ENCODE measurements at regions not wholly inside any gene's neighbourhood (a gene's known extent, or its start where the extent isn't known, plus 50 kb on each side); places are given as distances from the start of the nearest gene placed in this dataset.

- Histone ChIP-seq H3K27me3 (ENCODE audit: insufficient read depth, low read depth) (no peaks in the 10 kb centered on the region), H3K4me3 (IDR thresholded peaks at IDR 0.05; ENCODE audit: insufficient read depth, low read depth, low read length) (no peak overlapping the region), H3K9ac (no peak overlapping the region), H2AFZ (ENCODE audit: low read depth) (no peak overlapping the region), H3K36me3 (ENCODE audit: insufficient read depth) (no peaks in the 10 kb centered on the region; the same call in 1 of the 2 replicates), H3K27ac (no peak overlapping the region), H4K20me1 (ENCODE audit: insufficient read depth) (no peaks in the 10 kb centered on the region), H3K4me1 (ENCODE audit: low read depth, poor library complexity, severe bottlenecking) (no peaks in the 10 kb centered on the region), H3K79me2 (ENCODE audit: insufficient read depth, low read depth) (no peaks in the 10 kb centered on the region), H3K4me2 (no peak overlapping the region)
- TF ChIP-seq CTCF (conservative IDR thresholded peaks at IDR 0.05; ENCODE audit: low read depth, low read length) = no peak
Observed at GRCh38 chr18:30066288-30066687, 976.3 kb downstream of the DSC3 start.

GRCh38 chr18:30057398-30057797 lies 985.1 kb downstream of the DSC3 start:
- H3K4me3 ChIP-seq (IDR thresholded peaks at IDR 0.05; ENCODE audit: insufficient read depth, low read depth, low read length) = no peak overlapping the region
- no peak overlapping the region for H3K4me2 ChIP-seq
- no peak overlapping the region for H3K27ac ChIP-seq
- TF ChIP-seq CTCF (conservative IDR thresholded peaks at IDR 0.05; ENCODE audit: low read depth, low read length) = no peak
- H3K4me1 ChIP-seq (ENCODE audit: low read depth, poor library complexity, severe bottlenecking) = no peaks in the 10 kb centered on the region
- H3K9ac ChIP-seq = no peak overlapping the region
- no peaks in the 10 kb centered on the region for H4K20me1 ChIP-seq (ENCODE audit: insufficient read depth)
- H3K27me3 ChIP-seq (ENCODE audit: insufficient read depth, low read depth) = no peaks in the 10 kb centered on the region
- no peaks in the 10 kb centered on the region for H3K79me2 ChIP-seq (ENCODE audit: insufficient read depth, low read depth)
- no peaks in the 10 kb centered on the region for H3K36me3 ChIP-seq (ENCODE audit: insufficient read depth)
- H2AFZ ChIP-seq (ENCODE audit: low read depth) = no peak overlapping the region

DNA sequence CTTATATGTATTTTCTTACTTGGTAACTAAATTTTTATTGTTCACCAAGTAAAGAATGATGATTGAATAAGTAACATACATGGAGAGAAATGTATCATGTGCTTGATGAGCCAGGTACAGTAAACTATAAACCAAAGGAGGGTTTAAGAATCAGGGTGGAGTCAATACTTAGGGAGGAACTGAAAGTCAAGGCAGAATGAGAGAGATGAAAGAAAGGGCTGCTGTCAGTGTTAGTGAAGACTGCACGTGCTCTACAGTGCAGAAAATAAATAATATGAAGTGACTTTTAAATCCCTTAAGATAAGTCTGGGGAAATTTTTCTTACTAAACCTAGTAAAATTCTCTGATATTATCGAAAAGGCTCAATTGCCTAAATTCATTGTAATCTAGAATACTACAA lies 986.0 kb downstream of the DSC3 start:
- H3K4me1 ChIP-seq (ENCODE audit: low read depth, poor library complexity, severe bottlenecking) = no peaks in the 10 kb centered on the region
- H3K36me3 ChIP-seq (ENCODE audit: insufficient read depth) = no peaks in the 10 kb centered on the region
- no peaks in the 10 kb centered on the region for H3K79me2 ChIP-seq (ENCODE audit: insufficient read depth, low read depth)
- no peak for TF ChIP-seq CTCF (conservative IDR thresholded peaks at IDR 0.05; ENCODE audit: low read depth, low read length)
- no peak overlapping the region for H3K9ac ChIP-seq
- H2AFZ ChIP-seq (ENCODE audit: low read depth) = no peak overlapping the region
- H4K20me1 ChIP-seq (ENCODE audit: insufficient read depth) = no peaks in the 10 kb centered on the region
- no peak overlapping the region for H3K4me2 ChIP-seq
- no peak overlapping the region for H3K4me3 ChIP-seq (IDR thresholded peaks at IDR 0.05; ENCODE audit: insufficient read depth, low read depth, low read length)
- no peak overlapping the region for H3K27ac ChIP-seq
- no peaks in the 10 kb centered on the region for H3K27me3 ChIP-seq (ENCODE audit: insufficient read depth, low read depth)

DNA sequence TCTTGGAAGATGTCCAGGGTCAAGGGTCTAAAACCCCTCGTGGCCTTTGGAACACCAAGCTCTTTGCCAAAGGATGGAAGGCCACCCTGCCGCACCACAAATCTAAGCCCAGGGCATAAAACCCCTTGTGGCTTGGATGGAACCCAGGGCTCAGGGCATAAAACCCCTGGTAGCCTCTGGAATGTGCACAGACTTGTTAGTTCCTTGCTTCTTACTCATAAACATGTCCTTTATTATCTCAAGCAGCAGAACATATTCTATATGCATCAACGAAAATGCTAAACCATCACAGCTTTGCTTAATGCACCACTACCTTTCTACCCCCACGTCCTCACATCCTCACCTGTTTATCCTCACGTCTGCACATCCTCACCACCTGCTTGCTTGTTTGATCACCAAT lies 998.0 kb downstream of the DSC3 start:
- no peak for TF ChIP-seq CTCF (conservative IDR thresholded peaks at IDR 0.05; ENCODE audit: low read depth, low read length)
- H3K79me2 ChIP-seq (ENCODE audit: insufficient read depth, low read depth) = no peaks in the 10 kb centered on the region
- H3K27me3 ChIP-seq (ENCODE audit: insufficient read depth, low read depth) = no peaks in the 10 kb centered on the region
- no peak overlapping the region for H3K27ac ChIP-seq
- no peaks in the 10 kb centered on the region for H3K4me1 ChIP-seq (ENCODE audit: low read depth, poor library complexity, severe bottlenecking)
- no peak overlapping the region for H2AFZ ChIP-seq (ENCODE audit: low read depth)
- H3K4me3 ChIP-seq (IDR thresholded peaks at IDR 0.05; ENCODE audit: insufficient read depth, low read depth, low read length) = no peak overlapping the region
- no peaks in the 10 kb centered on the region for H4K20me1 ChIP-seq (ENCODE audit: insufficient read depth)
- H3K9ac ChIP-seq = no peak overlapping the region
- H3K4me2 ChIP-seq = no peak overlapping the region
- H3K36me3 ChIP-seq (ENCODE audit: insufficient read depth) = 0 out of 2 replicates have a peak, but pooled peaks cover 3% of the 10 kb centered on the region
